Bronchial epithelial cell (primary cell): ENCODE measurements at regions not wholly inside any gene's neighbourhood (a gene's known extent, or its start where the extent isn't known, plus 50 kb on each side); places are given as distances from the start of the nearest gene placed in this dataset.

Experiments
- DNase-seq: peaks from one replicate; pipeline ENCODE4 v3.0.0-alpha.2; 2010; ENCODE audit warnings: low read depth
- FAIRE-seq: peaks from 2 replicates; lab custom pipeline; 2011; peaks lifted over from hg19 to GRCh38; lab: Jason Lieb, UNC
- H3K27me3 ChIP-seq: 2 replicates; pipeline ENCODE4 v1.5.1; 2011; ENCODE audit warnings: low read length; ENCODE audit not compliant: control insufficient read depth, insufficient read depth
- H3K36me3 ChIP-seq: 2 replicates; pipeline ENCODE4 v1.5.1; 2011; ENCODE audit warnings: low read length; ENCODE audit not compliant: control insufficient read depth, insufficient read depth
- H3K4me3 ChIP-seq: 2 replicates; pipeline ENCODE4 v1.5.1; 2011; ENCODE audit warnings: mild to moderate bottlenecking, low read depth, low read length, control low read depth
- TF ChIP-seq, protein P1 (sequence below): IDR thresholded peaks from 2 replicates; pipeline ENCODE4 v1.5.1; 2011; ENCODE audit warnings: mild to moderate bottlenecking, moderate library complexity, low read length, control low read depth, inconsistent platforms; ENCODE audit not compliant: insufficient read depth, severe bottlenecking

DNA sequence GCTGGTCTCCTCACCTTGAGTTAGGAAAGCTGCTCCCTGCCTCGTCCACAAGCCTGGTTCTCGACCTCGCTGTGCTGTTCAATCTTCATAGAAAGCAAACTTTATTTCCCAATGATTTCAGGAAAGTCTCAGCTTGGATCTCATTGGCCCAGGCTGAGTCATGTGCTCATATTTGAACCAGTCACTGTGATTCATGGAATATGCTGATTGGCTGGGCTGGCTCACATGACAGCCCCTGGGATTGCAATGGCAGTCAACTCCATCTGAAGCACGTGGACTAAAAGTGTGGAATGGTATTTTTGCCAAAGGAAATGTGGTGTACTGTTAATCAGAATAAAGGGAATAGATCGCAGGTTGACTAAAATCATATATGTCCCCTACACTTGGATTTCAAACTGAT, 396.6 kb downstream of the AACS start:
- Histone ChIP-seq H3K4me3 (no peak overlapping the region), H3K27me3 (no peaks in the 10 kb centered on the region), H3K36me3 (no peaks in the 10 kb centered on the region)
- DNase-seq (no peak), FAIRE-seq (no peak)
- TF ChIP-seq, protein P1, sequence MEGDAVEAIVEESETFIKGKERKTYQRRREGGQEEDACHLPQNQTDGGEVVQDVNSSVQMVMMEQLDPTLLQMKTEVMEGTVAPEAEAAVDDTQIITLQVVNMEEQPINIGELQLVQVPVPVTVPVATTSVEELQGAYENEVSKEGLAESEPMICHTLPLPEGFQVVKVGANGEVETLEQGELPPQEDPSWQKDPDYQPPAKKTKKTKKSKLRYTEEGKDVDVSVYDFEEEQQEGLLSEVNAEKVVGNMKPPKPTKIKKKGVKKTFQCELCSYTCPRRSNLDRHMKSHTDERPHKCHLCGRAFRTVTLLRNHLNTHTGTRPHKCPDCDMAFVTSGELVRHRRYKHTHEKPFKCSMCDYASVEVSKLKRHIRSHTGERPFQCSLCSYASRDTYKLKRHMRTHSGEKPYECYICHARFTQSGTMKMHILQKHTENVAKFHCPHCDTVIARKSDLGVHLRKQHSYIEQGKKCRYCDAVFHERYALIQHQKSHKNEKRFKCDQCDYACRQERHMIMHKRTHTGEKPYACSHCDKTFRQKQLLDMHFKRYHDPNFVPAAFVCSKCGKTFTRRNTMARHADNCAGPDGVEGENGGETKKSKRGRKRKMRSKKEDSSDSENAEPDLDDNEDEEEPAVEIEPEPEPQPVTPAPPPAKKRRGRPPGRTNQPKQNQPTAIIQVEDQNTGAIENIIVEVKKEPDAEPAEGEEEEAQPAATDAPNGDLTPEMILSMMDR, result no peak

DNA sequence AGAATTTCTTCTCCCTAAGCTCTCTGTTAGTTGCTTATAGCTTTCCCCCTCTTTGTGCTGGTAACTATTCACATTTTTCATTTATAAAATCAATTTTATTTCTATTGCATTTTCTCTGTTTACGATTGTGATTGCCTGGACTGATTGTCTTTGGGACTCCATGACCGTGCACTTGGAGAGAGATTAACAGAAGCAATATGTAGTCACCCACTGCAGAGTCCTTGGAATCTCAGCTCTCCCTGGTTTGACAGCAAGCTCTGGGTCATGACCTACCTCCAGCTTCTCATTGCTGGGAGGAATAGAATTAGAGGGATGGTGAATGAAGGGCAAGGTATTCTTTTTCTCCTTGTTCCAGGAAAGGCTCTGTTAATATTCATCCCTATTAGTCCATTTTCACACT, 398.2 kb downstream of the AACS start:
- DNase-seq (no peak), FAIRE-seq (no peak)
- no peak overlapping the region for H3K4me3 ChIP-seq
- H3K27me3 ChIP-seq, result no peaks in the 10 kb centered on the region
- H3K36me3 ChIP-seq, result no peaks in the 10 kb centered on the region
- TF ChIP-seq, protein P1, result no peak

DNA sequence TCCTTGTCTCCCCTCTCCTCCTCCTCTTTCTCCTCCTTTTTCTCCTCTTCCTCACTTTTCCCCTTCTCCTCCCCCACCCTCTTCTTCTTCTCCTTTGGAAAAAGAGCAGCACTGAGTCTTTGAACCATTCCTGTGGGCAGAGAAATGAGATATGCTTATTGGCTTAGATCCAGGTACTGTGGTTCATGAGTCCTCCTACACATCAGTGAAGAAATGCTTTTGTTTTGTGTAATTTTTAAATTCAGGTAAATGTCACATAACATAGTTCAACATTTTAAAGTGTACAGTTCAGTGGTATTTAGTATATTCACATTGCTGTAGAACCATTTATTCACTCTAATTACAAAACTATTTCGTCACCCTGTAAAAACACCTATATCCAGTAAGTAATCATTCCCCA, 402.1 kb downstream of the AACS start:
- DNase-seq (no peak), FAIRE-seq (no peak)
- Histone ChIP-seq H3K4me3 (no peak overlapping the region), H3K27me3 (no peaks in the 10 kb centered on the region), H3K36me3 (no peaks in the 10 kb centered on the region)
- TF ChIP-seq, protein P1, result no peak

DNA sequence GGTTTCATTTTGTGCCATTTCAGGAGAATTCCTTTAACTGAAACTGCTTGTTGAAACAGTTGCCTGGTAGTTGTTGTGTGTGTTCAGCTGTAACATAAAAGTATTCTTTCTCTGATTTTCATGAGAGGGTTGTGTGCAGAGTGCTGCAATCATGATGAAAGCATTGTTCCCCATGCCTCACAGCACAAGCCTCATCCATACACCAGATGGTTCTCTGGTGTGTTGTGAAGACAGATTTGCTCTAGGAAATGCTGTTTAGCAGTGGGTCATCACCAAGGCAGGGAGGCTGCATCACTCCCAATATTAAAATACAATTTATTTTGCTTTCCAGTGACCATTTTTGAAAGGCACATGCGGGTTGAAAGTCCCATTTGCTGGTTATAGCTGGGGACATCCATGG, 404.4 kb downstream of the AACS start:
- H3K27me3 ChIP-seq, result no peaks in the 10 kb centered on the region
- no peak overlapping the region for H3K4me3 ChIP-seq
- TF ChIP-seq, protein P1, result no peak
- H3K36me3 ChIP-seq, result no peaks in the 10 kb centered on the region
- DNase-seq, result no peak
- no peak for FAIRE-seq

DNA sequence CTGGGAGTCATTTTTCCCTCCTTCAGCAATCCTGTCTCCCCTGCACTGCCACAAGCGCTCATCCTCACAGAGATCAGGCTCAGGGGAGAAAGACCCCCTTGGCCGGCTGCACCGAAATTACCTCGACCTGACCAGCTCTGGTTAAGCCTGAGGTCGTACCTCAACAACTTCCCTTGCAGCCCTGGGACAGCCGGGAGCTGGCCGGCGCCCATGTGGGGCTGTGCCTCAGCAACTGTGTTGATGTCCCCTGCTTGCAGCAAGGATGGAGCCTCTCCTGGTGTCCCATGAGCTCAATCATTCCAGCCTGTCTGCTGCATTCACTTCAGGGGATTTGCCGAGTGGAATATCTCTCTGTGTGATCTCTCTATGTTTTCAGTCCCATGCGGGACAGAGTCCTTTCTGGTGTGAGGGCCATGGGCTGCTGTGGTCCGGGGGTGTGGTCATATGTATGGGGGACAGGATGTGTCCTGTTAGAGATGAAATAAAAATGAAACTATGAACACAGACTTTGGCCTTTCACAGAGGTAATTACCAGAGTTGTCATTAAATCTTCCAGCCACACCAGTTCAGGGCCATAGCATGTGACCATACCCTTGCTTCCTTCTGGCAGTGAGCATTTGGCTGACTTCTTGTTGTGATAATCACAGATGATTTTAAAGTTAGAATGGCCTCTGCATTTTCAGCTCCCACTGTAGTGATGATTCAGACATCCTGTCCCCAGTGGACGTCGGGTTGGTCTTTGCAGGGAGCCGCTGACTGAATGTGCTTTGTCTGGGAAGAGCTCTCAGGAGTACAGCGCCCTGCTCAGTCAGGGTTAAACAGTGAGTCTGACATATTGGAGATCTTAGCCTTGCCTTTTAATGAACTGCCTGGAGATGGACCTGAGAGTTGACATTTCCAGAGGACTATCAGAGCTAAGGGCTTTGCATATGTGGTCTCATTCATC, 405.9 kb downstream of the AACS start:
- DNase-seq, result no peak
- TF ChIP-seq, protein P1, result no peak
- Histone ChIP-seq H3K4me3 (no peak overlapping the region), H3K27me3 (no peaks in the 10 kb centered on the region), H3K36me3 (no peaks in the 10 kb centered on the region)
- no peak for FAIRE-seq
